Trophoblast cell (in vitro differentiated cells and primary cell): ENCODE measurements at regions not wholly inside any gene's neighbourhood (a gene's known extent, or its start where the extent isn't known, plus 50 kb on each side); places are given as distances from the start of the nearest gene placed in this dataset.

Experiments
- DNase-seq, 2 donors: peaks; one replicate each; pipeline ENCODE4 v3.0.0-alpha.2; 2016
- H2AFZ ChIP-seq: 2 replicates; pipeline ENCODE4 v1.6.1; 2013; ENCODE audit warnings: low read length, moderate library complexity, mild to moderate bottlenecking; ENCODE audit not compliant: insufficient read depth, poor library complexity
- H2AK5ac ChIP-seq: 2 replicates; pipeline ENCODE4 v1.6.1; 2013; ENCODE audit warnings: mild to moderate bottlenecking, low read length
- H2BK120ac ChIP-seq: 2 replicates; pipeline ENCODE4 v1.6.1; 2013; ENCODE audit warnings: low read length, mild to moderate bottlenecking, moderate library complexity; ENCODE audit not compliant: insufficient read depth, poor library complexity
- H2BK12ac ChIP-seq: 2 replicates; pipeline ENCODE4 v1.6.1; 2013; ENCODE audit warnings: mild to moderate bottlenecking, low read length, moderate library complexity
- H2BK5ac ChIP-seq: 2 replicates; pipeline ENCODE4 v1.6.1; 2013; ENCODE audit warnings: low read length, low read depth, moderate library complexity, mild to moderate bottlenecking; ENCODE audit not compliant: poor library complexity
- H3K14ac ChIP-seq: 2 replicates; pipeline ENCODE4 v1.6.1; 2013; ENCODE audit warnings: mild to moderate bottlenecking, low read length
- H3K18ac ChIP-seq: 2 replicates; pipeline ENCODE4 v1.6.1; 2013; ENCODE audit warnings: mild to moderate bottlenecking, low read length
- H3K23ac ChIP-seq: 2 replicates; pipeline ENCODE4 v1.6.1; 2013; ENCODE audit warnings: low read length
- H3K27ac ChIP-seq: 2 replicates; pipeline ENCODE4 v1.5.1; 2013; ENCODE audit warnings: low read depth, mild to moderate bottlenecking, inconsistent platforms, low read length, moderate library complexity
- H3K27me3 ChIP-seq: 2 replicates; pipeline ENCODE4 v1.6.1; 2013; ENCODE audit warnings: inconsistent platforms, mild to moderate bottlenecking, low read length, moderate library complexity; ENCODE audit not compliant: insufficient read depth
- H3K36me3 ChIP-seq, 2 experiments: 1 replicate in 1 of 2; 2 replicates in 1 of 2; pipeline ENCODE4 v1.6.1; 2013; ENCODE audit warnings: low read length in 2 of 2, mild to moderate bottlenecking in 2 of 2, moderate library complexity in 1 of 2; ENCODE audit not compliant: insufficient read depth in 2 of 2, control insufficient read depth in 1 of 2
- H3K4ac ChIP-seq: 2 replicates; pipeline ENCODE4 v1.6.1; 2013; ENCODE audit warnings: low read depth, mild to moderate bottlenecking, low read length, moderate library complexity
- H3K4me1 ChIP-seq, 2 experiments: 1 replicate in 1 of 2; 2 replicates in 1 of 2; pipeline ENCODE4 v1.6.1; 2013; ENCODE audit warnings: low read length in 2 of 2, mild to moderate bottlenecking in 2 of 2, moderate library complexity in 1 of 2; ENCODE audit not compliant: insufficient read depth in 2 of 2, control insufficient read depth in 1 of 2
- H3K4me2 ChIP-seq: 2 replicates; pipeline ENCODE4 v1.6.1; 2013; ENCODE audit warnings: inconsistent platforms, mild to moderate bottlenecking, low read length, moderate library complexity
- H3K4me3 ChIP-seq: 2 replicates; pipeline ENCODE4 v1.5.1; 2013; ENCODE audit warnings: mild to moderate bottlenecking, low read depth, low read length, inconsistent platforms
- H3K79me1 ChIP-seq: one replicate; pipeline ENCODE4 v1.6.1; 2013; ENCODE audit warnings: low read length
- H3K79me2 ChIP-seq: 2 replicates; pipeline ENCODE4 v1.6.1; 2013; ENCODE audit warnings: low read length, mild to moderate bottlenecking; ENCODE audit not compliant: control insufficient read depth, insufficient read depth, poor library complexity
- H3K9ac ChIP-seq: 2 replicates; pipeline ENCODE4 v1.6.1; 2013; ENCODE audit warnings: mild to moderate bottlenecking, low read length
- H3K9me3 ChIP-seq: 2 replicates; pipeline ENCODE4 v1.6.1; 2013; ENCODE audit warnings: low read depth, mild to moderate bottlenecking, control low read depth, inconsistent platforms, low read length; ENCODE audit not compliant: insufficient read depth
- H4K12ac ChIP-seq: 2 replicates; pipeline ENCODE4 v1.6.1; 2013; ENCODE audit warnings: low read depth, mild to moderate bottlenecking, low read length, moderate library complexity
- H4K8ac ChIP-seq: 2 replicates; pipeline ENCODE4 v1.6.1; 2013; ENCODE audit warnings: low read depth, mild to moderate bottlenecking, low read length, moderate library complexity
- H4K91ac ChIP-seq: one replicate; pipeline ENCODE4 v1.6.1; 2013; ENCODE audit warnings: low read depth, mild to moderate bottlenecking, low read length, moderate library complexity
- WGBS: extraction: QIAGEN DNeasy Blood & Tissue Kit; methylation state at CpG from one replicate; pipeline ENCODE4 v1.1.7; 2013; ENCODE audit warnings: missing lambda C conversion rate; ENCODE audit not compliant: insufficient read length, insufficient coverage; ENCODE audit errors: extremely low coverage; 5-methylcytosine and 5-hydroxymethylcytosine counted together

GRCh38 chr22:49624421-49625177 lies 203.1 kb downstream of the BRD1 start:
- Histone ChIP-seq H4K12ac (no peak overlapping the region), H3K14ac (no peak overlapping the region), H3K4me2 (no peak overlapping the region), H3K4me3 (no peak overlapping the region), H3K23ac (no peak overlapping the region), H4K8ac (no peak overlapping the region), H2AK5ac (no peak overlapping the region), H3K79me2 (no peaks in the 10 kb centered on the region), H4K91ac (no peak overlapping the region), H3K18ac (no peak overlapping the region), H3K9me3 (no peaks in the 10 kb centered on the region), H2AFZ (no peak overlapping the region), H3K27ac (no peak overlapping the region), H3K4ac (no peak overlapping the region), H3K4me1 (peaks cover 7 to 12% of the 10 kb centered on the region in 2 experiments), H3K27me3 (no peaks in the 10 kb centered on the region), H3K36me3 (no peaks in the 10 kb centered on the region), H2BK120ac (no peak overlapping the region), H3K79me1 (no peaks in the 10 kb centered on the region), H3K9ac (no peak overlapping the region), H2BK12ac (no peak overlapping the region), H2BK5ac (no peak overlapping the region)
- DNase-seq, result no peak
- no CpG with 5 or more reads among the region's 19 CpGs for WGBS

GRCh38 chr22:49623715-49624114 lies 204.0 kb downstream of the BRD1 start:
- Histone ChIP-seq H3K23ac (no peak overlapping the region), H2BK5ac (no peak overlapping the region), H4K8ac (no peak overlapping the region), H3K79me2 (no peaks in the 10 kb centered on the region), H3K79me1 (no peaks in the 10 kb centered on the region), H3K27me3 (no peaks in the 10 kb centered on the region), H3K9me3 (no peaks in the 10 kb centered on the region), H3K36me3 (no peaks in the 10 kb centered on the region), H2BK12ac (no peak overlapping the region), H3K4me2 (no peak overlapping the region), H2AFZ (no peak overlapping the region), H3K4me1 (peaks cover 7 to 12% of the 10 kb centered on the region in 2 experiments), H3K4me3 (no peak overlapping the region), H2BK120ac (no peak overlapping the region), H3K14ac (no peak overlapping the region), H4K91ac (no peak overlapping the region), H3K4ac (no peak overlapping the region), H2AK5ac (no peak overlapping the region), H4K12ac (no peak overlapping the region), H3K9ac (no peak overlapping the region), H3K18ac (no peak overlapping the region), H3K27ac (no peak overlapping the region)
- no peak for DNase-seq
- WGBS, result no CpG with 5 or more reads among the region's 13 CpGs

DNA sequence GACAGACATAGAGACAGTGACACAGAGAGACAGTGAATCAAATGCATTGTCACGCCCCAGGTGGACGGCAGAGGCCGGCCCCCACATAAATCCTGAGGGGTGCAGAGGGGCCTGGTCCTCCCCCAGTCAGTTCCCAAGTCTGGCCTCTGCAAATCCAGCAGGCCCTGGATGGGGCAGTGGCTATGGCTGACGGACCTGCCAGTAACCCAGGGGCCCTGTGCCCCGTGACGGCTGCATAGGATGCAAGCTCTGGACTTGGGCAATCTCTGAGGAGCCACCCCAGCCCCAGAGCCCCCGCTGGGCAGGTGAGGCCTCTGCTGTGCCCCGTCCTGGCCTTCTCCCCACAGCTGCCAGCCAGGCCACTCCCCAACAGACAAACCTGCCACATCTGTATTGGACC lies 204.5 kb downstream of the BRD1 start:
- Histone ChIP-seq H3K23ac (no peak overlapping the region), H4K8ac (no peak overlapping the region), H2BK12ac (no peak overlapping the region), H2AK5ac (no peak overlapping the region), H3K79me2 (no peaks in the 10 kb centered on the region), H2AFZ (no peak overlapping the region), H3K4ac (no peak overlapping the region), H4K12ac (no peak overlapping the region), H3K18ac (no peak overlapping the region), H2BK120ac (no peak overlapping the region), H2BK5ac (no peak overlapping the region), H4K91ac (no peak overlapping the region), H3K14ac (no peak overlapping the region), H3K9ac (no peak overlapping the region), H3K4me2 (no peak overlapping the region), H3K9me3 (no peaks in the 10 kb centered on the region), H3K4me1 (peaks cover 7 to 12% of the 10 kb centered on the region in 2 experiments), H3K79me1 (no peaks in the 10 kb centered on the region), H3K27me3 (no peaks in the 10 kb centered on the region), H3K36me3 (no peaks in the 10 kb centered on the region), H3K27ac (no peak overlapping the region), H3K4me3 (no peak overlapping the region)
- DNase-seq, result no peak
- WGBS, result no CpG with 5 or more reads among the region's 8 CpGs

DNA sequence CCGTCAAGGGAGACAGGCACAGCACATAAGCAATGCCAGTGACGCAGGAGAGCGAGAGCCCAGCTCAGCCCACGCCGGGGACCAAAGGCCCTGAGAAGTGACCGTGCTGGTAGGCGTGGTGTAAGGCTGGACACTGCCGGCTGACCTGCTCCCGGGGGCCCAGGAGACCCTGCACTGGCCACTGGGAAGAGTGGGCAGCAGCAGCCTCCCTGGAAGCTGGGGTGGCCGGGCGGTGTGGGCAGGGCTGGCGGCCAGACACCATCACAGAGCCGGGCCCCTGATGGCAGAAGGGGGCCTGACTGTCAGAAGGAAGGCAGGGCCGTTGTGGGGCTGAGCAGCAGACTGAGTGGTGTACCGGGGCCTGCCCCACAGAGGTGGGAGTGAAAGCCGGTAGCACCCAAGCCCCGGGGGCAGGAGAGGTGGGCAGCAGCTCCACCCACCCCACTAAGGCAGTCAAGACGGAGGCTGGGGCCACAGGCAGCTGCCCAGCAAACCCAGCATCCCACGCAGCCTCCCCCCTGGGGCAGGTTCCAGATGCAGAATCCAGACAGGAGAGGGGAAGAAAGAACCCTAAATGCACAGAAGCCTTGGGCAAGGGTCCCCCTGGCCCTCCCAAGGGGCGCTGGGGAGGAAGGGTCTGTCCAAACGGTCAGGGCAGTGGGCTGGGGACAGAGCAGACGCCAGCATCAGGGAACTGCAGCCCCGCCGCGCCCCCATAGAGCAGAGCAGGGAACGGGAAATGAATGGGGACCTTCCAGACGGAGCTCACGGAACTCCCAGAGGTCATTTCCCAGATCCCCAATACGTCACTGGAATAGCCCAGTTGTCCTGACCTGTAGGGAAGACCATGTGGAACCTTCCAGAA lies 205.2 kb downstream of the BRD1 start:
- DNase-seq, result no peak
- Histone ChIP-seq H3K4me1 (peaks cover 7 to 12% of the 10 kb centered on the region in 2 experiments), H3K9me3 (no peaks in the 10 kb centered on the region), H3K27me3 (no peaks in the 10 kb centered on the region), H3K9ac (no peak overlapping the region), H4K12ac (no peak overlapping the region), H3K23ac (no peak overlapping the region), H3K4me2 (no peak overlapping the region), H3K14ac (no peak overlapping the region), H3K36me3 (no peaks in the 10 kb centered on the region), H3K18ac (no peak overlapping the region), H4K8ac (no peak overlapping the region), H3K79me2 (no peaks in the 10 kb centered on the region), H2AFZ (no peak overlapping the region), H4K91ac (no peak overlapping the region), H2BK120ac (no peak overlapping the region), H2AK5ac (no peak overlapping the region), H2BK12ac (no peak overlapping the region), H2BK5ac (no peak overlapping the region), H3K4ac (no peak overlapping the region), H3K79me1 (no peaks in the 10 kb centered on the region), H3K27ac (no peak overlapping the region), H3K4me3 (no peak overlapping the region)
- WGBS, result no CpG with 5 or more reads among the region's 29 CpGs
